Endothelial cell of umbilical vein (primary cell): ENCODE measurements at regions not wholly inside any gene's neighbourhood (a gene's known extent, or its start where the extent isn't known, plus 50 kb on each side); places are given as distances from the start of the nearest gene placed in this dataset.

Experiments
- BruUV-seq: library from RNA; stranded (reverse); fragments of 400-500 nt; replicated peaks from 2 replicates; lab custom pipeline; 2021; lab: Mats Ljungman, UMichigan
- CTCF ChIA-PET: fragments of 300-600, 350-600 bp; sonication (Branson Sonifier 250); formaldehyde crosslinking; loops from one replicate; lab custom pipeline; 2021; ENCODE audit warnings: antibody characterized with exemption, inconsistent platforms; lab: Charles Lee
- POLR2A ChIA-PET: fragments of 300-600, 350-600 bp; sonication (Branson Sonifier 250); formaldehyde crosslinking; loops from one replicate; lab custom pipeline; 2021; ENCODE audit warnings: antibody characterized with exemption, inconsistent platforms; lab: Charles Lee
- DNase-seq: peaks from one replicate; pipeline ENCODE4 v3.0.0-alpha.2; 2011; ENCODE audit warnings: low read depth, low spot score
- FAIRE-seq: peaks from 2 replicates; lab custom pipeline; 2011; peaks lifted over from hg19 to GRCh38; lab: Jason Lieb, UNC
- H2AFZ ChIP-seq: 2 replicates; pipeline ENCODE4 v1.6.0; 2012; ENCODE audit warnings: low read depth, low read length, control low read depth, inconsistent platforms
- H3K27ac ChIP-seq: 2 replicates; pipeline ENCODE4 v1.5.1; 2011; ENCODE audit warnings: low read depth, mild to moderate bottlenecking, control low read depth, low read length, moderate library complexity; ENCODE audit not compliant: insufficient read depth
- H3K27me3 ChIP-seq, 2 experiments: 2 replicates each; pipeline versions ENCODE4 v1.6.0 to v1.6.1; 2011; ENCODE audit warnings: low read length in 2 of 2, mixed read lengths in 1 of 2; ENCODE audit not compliant: control insufficient read depth in 2 of 2, insufficient read depth in 2 of 2
- H3K36me3 ChIP-seq, 2 experiments: 2 replicates in 1 of 2; 3 replicates in 1 of 2; pipeline ENCODE4 v1.5.1; 2011; ENCODE audit warnings: low read length in 2 of 2, mild to moderate bottlenecking in 1 of 2, moderate library complexity in 1 of 2; ENCODE audit not compliant: control insufficient read depth in 2 of 2, insufficient read depth in 2 of 2; ENCODE audit errors: extremely low read depth in 1 of 2
- H3K4me1 ChIP-seq: 3 replicates; pipeline ENCODE4 v1.5.1; 2011; ENCODE audit warnings: mild to moderate bottlenecking, low read length; ENCODE audit not compliant: control insufficient read depth, insufficient read depth; ENCODE audit errors: extremely low read depth
- H3K4me2 ChIP-seq: 2 replicates; pipeline ENCODE4 v1.6.1; 2011; ENCODE audit warnings: low read length, control low read depth, mixed read lengths; ENCODE audit not compliant: insufficient read depth
- H3K4me3 ChIP-seq, 3 experiments: fragments of 200-600 bp in 1 of 3; sonication (generic), shearing (Covaris generic) in 1 of 3; replicated peaks in 1 of 3; 2 replicates each; pipeline ENCODE4 v1.5.1; 2011 to 2016; ENCODE audit warnings: control low read depth in 3 of 3, low read length in 3 of 3, mild to moderate bottlenecking in 2 of 3, inconsistent platforms in 1 of 3, low read depth in 1 of 3, moderate library complexity in 1 of 3; ENCODE audit not compliant: insufficient read depth in 1 of 3
- H3K79me2 ChIP-seq: 2 replicates; pipeline ENCODE4 v1.6.0; 2012; ENCODE audit warnings: low read length, inconsistent platforms; ENCODE audit not compliant: control insufficient read depth, insufficient read depth
- H3K9ac ChIP-seq: replicated peaks from 2 replicates; pipeline ENCODE3; 2011; ENCODE audit warnings: low read length, control low read depth; ENCODE audit not compliant: insufficient read depth; ENCODE audit errors: extremely low read depth
- H3K9me1 ChIP-seq: replicated peaks from 3 replicates; pipeline ENCODE4 v1.6.0; 2011; ENCODE audit warnings: mild to moderate bottlenecking, low read length; ENCODE audit not compliant: control insufficient read depth, insufficient read depth; ENCODE audit errors: extremely low read depth
- H3K9me3 ChIP-seq: replicated peaks from 2 replicates; pipeline ENCODE4 v1.5.1; 2012; ENCODE audit warnings: low read length, inconsistent platforms; ENCODE audit not compliant: control insufficient read depth, insufficient read depth
- H4K20me1 ChIP-seq: replicated peaks from 2 replicates; pipeline ENCODE3; 2011; ENCODE audit warnings: mild to moderate bottlenecking, low read length; ENCODE audit not compliant: control insufficient read depth, insufficient read depth; ENCODE audit errors: extremely low read depth
- CTCF ChIP-seq, 2 donors: IDR thresholded peaks; 1 replicate in 1 of 2; 2 replicates in 1 of 2; pipeline ENCODE4 v1.5.1; 2011; ENCODE audit warnings: low read length in 2 of 2, mild to moderate bottlenecking in 2 of 2, moderate library complexity in 2 of 2, control low read depth in 1 of 2, inconsistent platforms in 1 of 2, low read depth in 1 of 2; ENCODE audit not compliant: insufficient read depth in 1 of 2; ENCODE audit errors: extremely low read depth in 1 of 2
- GATA2 ChIP-seq: IDR thresholded peaks from 2 replicates; pipeline ENCODE4 v1.7.0; 2011; ENCODE audit warnings: low read depth, mild to moderate bottlenecking, moderate library complexity, mixed read lengths, low read length; ENCODE audit not compliant: insufficient read length, insufficient read depth
- JUN ChIP-seq: IDR thresholded peaks from 2 replicates; pipeline ENCODE4 v1.6.1; 2011; ENCODE audit warnings: borderline replicate concordance, low read depth; ENCODE audit not compliant: insufficient read length, insufficient read depth
- MYC ChIP-seq: IDR thresholded peaks from one replicate; pipeline ENCODE4 v1.6.1; 2011; ENCODE audit warnings: mild to moderate bottlenecking, low read depth, low read length
- POLR2A ChIP-seq: IDR thresholded peaks from 2 replicates; pipeline ENCODE4 v1.6.1; 2012; ENCODE audit warnings: low read depth, mild to moderate bottlenecking, control low read depth, low read length
- dilution Hi-C: fragments of 300-500 bp; cut with MboI; formaldehyde crosslinking; loops from one replicate; pipeline ENCODE4 v1.15.0; 2019; ENCODE audit warnings: low sequenced_read_pairs; ENCODE audit not compliant: extremely low pct_ligation_motif_present
- intact Hi-C: fragments of 100-400 bp; cut with micrococcal nuclease; formaldehyde crosslinking; loops from one replicate; pipeline ENCODE4 v1.10.0; 2022

DNA sequence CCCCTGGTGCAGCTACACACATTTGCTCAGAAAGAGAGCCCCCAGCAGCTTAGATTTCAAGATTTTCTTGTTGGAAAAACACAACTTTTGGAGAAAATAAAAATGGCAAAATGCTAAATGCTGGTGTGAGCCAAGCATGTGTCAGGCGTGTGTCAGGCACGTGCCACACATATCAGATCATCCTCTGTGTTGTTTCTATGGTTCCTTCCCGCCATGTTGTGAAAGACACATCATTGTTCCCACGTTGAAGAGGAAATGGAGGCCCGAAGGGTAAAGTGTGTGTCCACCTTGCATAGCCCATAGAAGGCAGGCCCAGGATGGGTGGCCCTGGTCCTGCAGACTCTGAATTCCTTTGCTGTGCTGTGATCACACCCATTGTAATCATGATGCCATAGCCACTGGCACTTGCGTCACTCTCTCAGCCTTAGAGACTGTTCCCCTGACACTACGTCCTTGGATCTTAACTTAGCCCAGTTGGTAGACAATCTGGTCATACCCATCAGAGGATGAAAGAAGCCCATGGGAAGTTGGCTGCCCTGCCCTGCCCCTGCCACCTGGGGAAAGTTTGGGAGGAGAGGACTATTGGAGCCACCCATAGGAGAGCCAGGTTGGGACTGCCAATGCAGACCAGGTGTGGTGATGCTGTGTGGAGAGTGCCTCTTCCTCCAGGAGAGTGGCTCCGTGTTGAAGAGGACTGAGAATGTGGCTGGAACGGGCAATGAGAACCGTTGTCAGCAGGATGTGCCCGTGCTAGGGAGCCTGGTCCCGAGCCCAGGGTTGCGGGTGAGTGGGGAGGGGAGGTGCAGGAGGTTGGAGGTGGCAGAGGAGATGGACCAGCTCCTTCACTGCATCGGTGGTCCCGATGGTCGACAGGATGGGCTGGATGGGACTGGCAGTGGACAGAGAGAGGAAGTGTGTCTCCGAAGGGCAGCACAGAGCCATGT is 65.6 kb upstream of the IGFBP3 start:
- H3K9ac ChIP-seq, result no peak overlapping the region
- intact Hi-C loops, result no loop called here
- no peaks in the 10 kb centered on the region for H3K27me3 ChIP-seq
- no peaks in the 10 kb centered on the region for H4K20me1 ChIP-seq
- H3K79me2 ChIP-seq, result no peaks in the 10 kb centered on the region
- no peak overlapping the region for H2AFZ ChIP-seq
- CTCF ChIA-PET, result interaction anchor here (0.8 to 1.3 kb wide), 2 partner anchors 14 to 1114 kb away, joined by 3 read pairs; no protein-coding TSS in a partner anchor
- H3K9me1 ChIP-seq, result no peaks in the 10 kb centered on the region
- no peak overlapping the region for H3K4me3 ChIP-seq
- H3K4me2 ChIP-seq, result no peak overlapping the region
- no peak for TF ChIP-seq MYC
- BruUV-seq, result no TSS peak
- H3K36me3 ChIP-seq, result no peaks in the 10 kb centered on the region
- FAIRE-seq (no peak), DNase-seq (no peak)
- dilution Hi-C loops, result no loop called here
- no peaks in the 10 kb centered on the region for H3K4me1 ChIP-seq
- POLR2A ChIA-PET, result no interaction called here
- H3K9me3 ChIP-seq, result no peaks in the 10 kb centered on the region
- H3K27ac ChIP-seq, result no peak overlapping the region

DNA sequence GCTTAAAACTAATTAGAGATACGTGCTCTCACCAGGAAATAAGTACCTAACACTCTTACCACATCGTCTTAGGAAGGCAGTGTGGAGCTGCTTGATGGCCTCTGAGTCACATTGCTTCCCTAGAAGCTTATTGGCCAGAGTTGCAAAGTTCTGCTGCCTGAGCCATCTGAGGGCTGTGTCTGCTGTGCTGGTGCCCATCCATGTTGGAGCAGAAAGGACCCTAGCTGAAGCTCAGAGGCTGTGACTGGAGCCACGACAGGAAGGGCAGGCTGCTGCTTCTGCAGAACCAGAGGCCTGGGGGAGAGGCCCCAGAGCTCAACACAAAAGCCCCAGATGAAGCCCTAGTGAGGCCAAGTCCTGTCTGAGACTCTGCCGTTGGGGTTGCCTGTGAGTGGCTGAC is 64.8 kb upstream of the IGFBP3 start:
- H3K79me2 ChIP-seq, result no peaks in the 10 kb centered on the region
- dilution Hi-C loops (no loop called here), intact Hi-C loops (no loop called here)
- no peak overlapping the region for H3K27ac ChIP-seq
- no peak for DNase-seq
- POLR2A ChIA-PET, result no interaction called here
- no peak for FAIRE-seq
- no TSS peak for BruUV-seq
- no peaks in the 10 kb centered on the region for H3K36me3 ChIP-seq
- H3K9me3 ChIP-seq, result no peaks in the 10 kb centered on the region
- H3K9ac ChIP-seq, result no peak overlapping the region
- H3K9me1 ChIP-seq, result no peaks in the 10 kb centered on the region
- CTCF ChIA-PET, result interaction anchor here (0.8 to 1.3 kb wide), 2 partner anchors 14 to 1115 kb away, joined by 3 read pairs; no protein-coding TSS in a partner anchor
- no peaks in the 10 kb centered on the region for H4K20me1 ChIP-seq
- TF ChIP-seq CTCF (IDR thresholded peaks at IDR 0.05; ENCODE audit: extremely low read depth in 1 of 2, insufficient read depth in 1 of 2, low read depth in 1 of 2, low read length in 2 of 2) (no peak), GATA2 (no peak), POLR2A (no peak), JUN (no peak)
- H3K4me2 ChIP-seq, result no peak overlapping the region
- no peaks in the 10 kb centered on the region for H3K4me1 ChIP-seq
- H2AFZ ChIP-seq, result no peak overlapping the region
- H3K4me3 ChIP-seq, result no peak overlapping the region
- no peaks in the 10 kb centered on the region for H3K27me3 ChIP-seq
